Liver (tissue), 8 donors: ENCODE measurements at regions not wholly inside any gene's neighbourhood (a gene's known extent, or its start where the extent isn't known, plus 50 kb on each side); places are given as distances from the start of the nearest gene placed in this dataset.
A peak's percentile ranks its signal among the peaks of the same experiment; 100 is the strongest.

ENCODE experiments used
- DNase-seq: peaks from one replicate; pipeline ENCODE4 v3.0.0-alpha.2; 2017; ENCODE audit warnings: low spot score
- H3K27ac ChIP-seq, 2 donors: one replicate each; pipeline ENCODE4 v1.7.0; 2013; ENCODE audit warnings: inconsistent platforms in 2 of 2, low read length in 2 of 2, control low read depth in 1 of 2, low read depth in 1 of 2, mild to moderate bottlenecking in 1 of 2
- H3K27me3 ChIP-seq, 4 donors: one replicate each; pipeline versions ENCODE4 v1.6.1 to v1.7.0; 2013; ENCODE audit warnings: low read length in 3 of 4, inconsistent platforms in 1 of 4, mild to moderate bottlenecking in 1 of 4, moderate library complexity in 1 of 4; ENCODE audit not compliant: control insufficient read depth in 4 of 4, insufficient read depth in 4 of 4
- H3K36me3 ChIP-seq, 4 donors: one replicate each; pipeline versions ENCODE4 v1.6.1 to v1.7.0; 2013; ENCODE audit warnings: low read length in 3 of 4, mild to moderate bottlenecking in 3 of 4, low read depth in 1 of 4, moderate library complexity in 1 of 4; ENCODE audit not compliant: control insufficient read depth in 4 of 4, insufficient read depth in 3 of 4
- H3K4me1 ChIP-seq, 4 donors: one replicate each; pipeline versions ENCODE4 v1.6.1 to v1.7.0; 2013; ENCODE audit warnings: low read length in 3 of 4, mild to moderate bottlenecking in 3 of 4, moderate library complexity in 1 of 4; ENCODE audit not compliant: control insufficient read depth in 4 of 4, insufficient read depth in 4 of 4
- H3K4me3 ChIP-seq, 3 donors: one replicate each; pipeline versions ENCODE4 v1.6.1 to v1.7.0; 2013; ENCODE audit warnings: low read length in 3 of 3, control low read depth in 1 of 3, low read depth in 1 of 3, mild to moderate bottlenecking in 1 of 3
- H3K9ac ChIP-seq, 2 donors: one replicate each; pipeline ENCODE4 v1.7.0; 2013; ENCODE audit warnings: low read length in 2 of 2, mild to moderate bottlenecking in 2 of 2, moderate library complexity in 2 of 2, control low read depth in 1 of 2, low read depth in 1 of 2
- H3K9me3 ChIP-seq, 4 donors: one replicate each; pipeline versions ENCODE4 v1.6.1 to v1.7.0; 2013; ENCODE audit warnings: low read length in 3 of 4; ENCODE audit not compliant: control insufficient read depth in 4 of 4
- EGR1 ChIP-seq, 2 donors: IDR thresholded peaks; 2 replicates each; pipeline ENCODE4 v1.6.1; 2016 to 2018; ENCODE audit warnings: antibody characterized with exemption in 2 of 2, low read depth in 2 of 2
- FOXA1 ChIP-seq: IDR thresholded peaks from 2 replicates; pipeline ENCODE4 v1.6.1; 2016; ENCODE audit warnings: antibody characterized with exemption
- GABPA ChIP-seq, 2 donors: IDR thresholded peaks in 1 of 2; conservative IDR thresholded peaks in 1 of 2; 2 replicates each; pipeline ENCODE4 v1.6.1; 2016; ENCODE audit warnings: antibody characterized with exemption in 2 of 2, mild to moderate bottlenecking in 1 of 2, moderate library complexity in 1 of 2
- HNF4A ChIP-seq, 2 donors: conservative IDR thresholded peaks; 2 replicates each; pipeline ENCODE4 v1.6.1; 2016; ENCODE audit warnings: antibody characterized with exemption in 2 of 2, mild to moderate bottlenecking in 2 of 2
- HNF4G ChIP-seq: IDR thresholded peaks from 2 replicates; pipeline ENCODE4 v1.6.1; 2016; ENCODE audit warnings: antibody characterized with exemption
- JUND ChIP-seq, 2 donors: IDR thresholded peaks; 2 replicates each; pipeline ENCODE4 v1.6.1; 2016; ENCODE audit warnings: antibody characterized with exemption in 2 of 2
- RAD21 ChIP-seq, 2 donors: IDR thresholded peaks; 2 replicates each; pipeline ENCODE4 v1.6.1; 2016; ENCODE audit warnings: antibody characterized with exemption in 2 of 2, mild to moderate bottlenecking in 2 of 2
- SP1 ChIP-seq: IDR thresholded peaks from 2 replicates; pipeline ENCODE4 v1.6.1; 2018; ENCODE audit warnings: antibody characterized with exemption, mild to moderate bottlenecking
- TAF1 ChIP-seq: conservative IDR thresholded peaks from 2 replicates; pipeline ENCODE4 v1.6.1; 2016; ENCODE audit warnings: antibody characterized with exemption, mild to moderate bottlenecking
- WGBS: extraction: QIAGEN DNeasy Blood & Tissue Kit; methylation state at CpG from one replicate; pipeline ENCODE4 v1.1.7; 2013; 5-methylcytosine and 5-hydroxymethylcytosine counted together
- TF ChIP-seq, protein P1 (sequence below): fragments of 150-350 bp; IDR thresholded peaks from 2 replicates; pipeline ENCODE4 v1.5.1; 2017; ENCODE audit warnings: improper control_type of control experiment, low read depth, low read length; ENCODE audit not compliant: missing input control
- TF ChIP-seq, protein P2 (sequence below): IDR thresholded peaks from 2 replicates; pipeline ENCODE4 v1.6.1; 2016; ENCODE audit warnings: antibody characterized with exemption
- TF ChIP-seq, protein P3 (sequence below): IDR thresholded peaks from 2 replicates; pipeline ENCODE4 v1.6.1; 2016; ENCODE audit warnings: antibody characterized with exemption
- TF ChIP-seq, protein P4 (sequence below): IDR thresholded peaks from 2 replicates; pipeline ENCODE4 v1.6.1; 2016; ENCODE audit warnings: antibody characterized with exemption
- donor health status: healthy.
- donor health status: healthy.
- donor health status: healthy.
- donor health status: healthy.
- donor health status: healthy.

DNA sequence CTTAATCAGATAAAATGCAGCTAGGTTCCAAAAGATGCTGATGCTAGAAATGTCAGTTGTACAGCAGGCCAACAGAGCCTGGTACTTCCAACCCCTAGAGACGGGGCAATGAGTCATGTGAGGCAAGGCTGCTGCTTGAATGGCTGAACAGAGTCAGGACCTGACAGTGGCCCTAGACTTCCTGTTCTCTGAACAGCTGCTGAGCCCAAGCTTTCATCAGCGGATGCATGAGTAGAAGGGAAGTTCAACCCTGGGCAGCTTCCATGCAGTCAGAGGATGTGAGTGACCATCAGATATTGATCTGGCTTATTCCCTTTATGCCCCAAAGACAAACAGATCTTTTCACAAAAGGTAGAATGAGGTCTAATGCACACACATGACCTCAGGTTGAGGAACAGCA is 282.9 kb upstream of the COL8A1 start:
- no peaks in the 10 kb centered on the region for H3K4me1 ChIP-seq
- H3K27me3 ChIP-seq = no peaks in the 10 kb centered on the region
- no peak overlapping the region for H3K27ac ChIP-seq
- no peak for DNase-seq
- TF ChIP-seq HNF4A (conservative IDR thresholded peaks at IDR 0.05) = no peak
- TF ChIP-seq FOXA1 = no peak
- no peak for TF ChIP-seq RAD21 (IDR thresholded peaks at IDR 0.05)
- TF ChIP-seq TAF1 = no peak
- WGBS = 70% methylated on average over 2 of the region's 2 CpGs
- no peak overlapping the region for H3K9ac ChIP-seq
- no peaks in the 10 kb centered on the region for H3K9me3 ChIP-seq
- H3K4me3 ChIP-seq = no peak overlapping the region
- no peaks in the 10 kb centered on the region for H3K36me3 ChIP-seq

DNA sequence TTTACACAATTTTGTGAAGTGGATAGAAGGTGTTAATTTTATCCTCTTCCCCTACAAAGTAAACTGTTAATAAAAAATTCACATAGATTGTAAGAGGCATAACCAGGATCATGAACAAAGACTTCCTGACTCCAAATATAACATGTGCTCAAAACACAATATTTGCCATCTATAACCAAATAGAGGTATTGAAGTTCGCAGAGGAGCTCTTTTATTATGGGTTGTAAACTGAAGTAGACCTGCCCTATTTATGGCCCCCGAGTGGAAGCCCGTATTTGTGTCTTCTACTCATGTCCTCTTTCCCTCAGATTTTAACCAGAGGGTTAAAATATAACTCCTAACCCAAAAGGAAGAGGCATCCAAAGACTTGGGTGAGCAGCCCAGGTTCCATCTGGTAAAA is 285.6 kb upstream of the COL8A1 start:
- WGBS = 62% methylated on average over 3 of the region's 3 CpGs

DNA sequence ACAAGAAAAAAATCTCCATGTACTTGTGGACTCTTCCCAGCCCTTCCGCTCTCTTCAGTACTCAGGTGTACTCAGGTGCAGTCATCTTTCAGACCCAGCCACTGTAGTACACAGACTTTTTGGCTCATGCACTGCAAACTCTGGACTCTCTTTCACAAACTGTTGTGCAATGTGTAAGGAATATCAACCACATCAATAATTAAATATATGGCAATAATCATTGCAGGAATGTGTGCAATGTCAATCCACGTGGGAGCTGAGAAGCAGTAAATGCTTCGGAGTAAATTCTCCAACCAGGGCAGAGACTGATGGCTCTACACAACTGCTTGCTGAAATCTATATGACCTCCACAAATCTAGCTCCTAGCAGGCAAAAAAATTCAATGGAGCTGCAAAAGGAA is 287.3 kb upstream of the COL8A1 start:
- whole genome bisulfite sequencing = 66% methylated on average over 3 of the region's 3 CpGs
- TF ChIP-seq HNF4A (conservative IDR thresholded peaks at IDR 0.05) (peak in 1 of 2 donors; percentile 12), EGR1 (IDR thresholded peaks at IDR 0.05; ENCODE audit: low read depth in 2 of 2) (no peak)
- Histone ChIP-seq H3K9me3 (no peaks in the 10 kb centered on the region), H3K4me1 (no peaks in the 10 kb centered on the region), H3K4me3 (no peak overlapping the region), H3K36me3 (no peaks in the 10 kb centered on the region), H3K27ac (no peak overlapping the region), H3K27me3 (peaks cover 0 to 2% (median 0%) of the 10 kb centered on the region in 4 donors), H3K9ac (no peak overlapping the region)
- no peak for DNase-seq

More for the DNA sequence above, 285.6 kb upstream of the COL8A1 start:
- H3K9ac ChIP-seq = no peak overlapping the region
- H3K36me3 ChIP-seq = no peaks in the 10 kb centered on the region
- peaks cover 0 to 2% (median 0%) of the 10 kb centered on the region in 4 donors for H3K27me3 ChIP-seq
- no peaks in the 10 kb centered on the region for H3K4me1 ChIP-seq
- no peak overlapping the region for H3K4me3 ChIP-seq
- no peak for DNase-seq
- no peak for TF ChIP-seq SP1
- TF ChIP-seq HNF4A (conservative IDR thresholded peaks at IDR 0.05) = no peak
- H3K9me3 ChIP-seq = no peaks in the 10 kb centered on the region
- H3K27ac ChIP-seq = no peak overlapping the region

DNA sequence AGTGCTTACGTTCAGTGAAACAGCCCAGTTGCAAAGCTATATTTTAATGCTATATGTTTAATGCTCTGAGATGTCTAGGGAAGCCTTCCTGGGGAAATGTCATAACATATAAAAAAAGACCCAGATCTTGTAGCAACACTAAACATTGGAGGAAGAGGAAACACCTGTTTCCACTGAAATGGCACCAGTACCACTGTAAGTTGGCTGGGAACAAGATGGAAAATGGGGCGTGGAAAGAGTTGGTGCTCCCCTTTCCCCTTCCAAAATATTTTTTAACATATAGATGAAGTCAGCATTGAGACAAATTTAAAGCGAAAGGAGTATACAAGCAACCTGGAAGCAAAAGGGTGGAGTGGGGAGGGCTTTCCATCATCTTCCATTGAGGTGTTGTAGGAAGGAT is 289.9 kb upstream of the COL8A1 start:
- Histone ChIP-seq H3K9me3 (no peaks in the 10 kb centered on the region), H3K27ac (no peak overlapping the region), H3K27me3 (peaks cover 0 to 2% (median 0%) of the 10 kb centered on the region in 4 donors), H3K9ac (no peak overlapping the region), H3K4me3 (no peak overlapping the region), H3K36me3 (no peaks in the 10 kb centered on the region), H3K4me1 (no peaks in the 10 kb centered on the region)
- no peak for DNase-seq
- TF ChIP-seq JUND (IDR thresholded peaks at IDR 0.05) = no peak
- TF ChIP-seq, protein P1, sequence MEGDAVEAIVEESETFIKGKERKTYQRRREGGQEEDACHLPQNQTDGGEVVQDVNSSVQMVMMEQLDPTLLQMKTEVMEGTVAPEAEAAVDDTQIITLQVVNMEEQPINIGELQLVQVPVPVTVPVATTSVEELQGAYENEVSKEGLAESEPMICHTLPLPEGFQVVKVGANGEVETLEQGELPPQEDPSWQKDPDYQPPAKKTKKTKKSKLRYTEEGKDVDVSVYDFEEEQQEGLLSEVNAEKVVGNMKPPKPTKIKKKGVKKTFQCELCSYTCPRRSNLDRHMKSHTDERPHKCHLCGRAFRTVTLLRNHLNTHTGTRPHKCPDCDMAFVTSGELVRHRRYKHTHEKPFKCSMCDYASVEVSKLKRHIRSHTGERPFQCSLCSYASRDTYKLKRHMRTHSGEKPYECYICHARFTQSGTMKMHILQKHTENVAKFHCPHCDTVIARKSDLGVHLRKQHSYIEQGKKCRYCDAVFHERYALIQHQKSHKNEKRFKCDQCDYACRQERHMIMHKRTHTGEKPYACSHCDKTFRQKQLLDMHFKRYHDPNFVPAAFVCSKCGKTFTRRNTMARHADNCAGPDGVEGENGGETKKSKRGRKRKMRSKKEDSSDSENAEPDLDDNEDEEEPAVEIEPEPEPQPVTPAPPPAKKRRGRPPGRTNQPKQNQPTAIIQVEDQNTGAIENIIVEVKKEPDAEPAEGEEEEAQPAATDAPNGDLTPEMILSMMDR = no peak
- 65% methylated on average over 3 of the region's 3 CpGs for WGBS

DNA sequence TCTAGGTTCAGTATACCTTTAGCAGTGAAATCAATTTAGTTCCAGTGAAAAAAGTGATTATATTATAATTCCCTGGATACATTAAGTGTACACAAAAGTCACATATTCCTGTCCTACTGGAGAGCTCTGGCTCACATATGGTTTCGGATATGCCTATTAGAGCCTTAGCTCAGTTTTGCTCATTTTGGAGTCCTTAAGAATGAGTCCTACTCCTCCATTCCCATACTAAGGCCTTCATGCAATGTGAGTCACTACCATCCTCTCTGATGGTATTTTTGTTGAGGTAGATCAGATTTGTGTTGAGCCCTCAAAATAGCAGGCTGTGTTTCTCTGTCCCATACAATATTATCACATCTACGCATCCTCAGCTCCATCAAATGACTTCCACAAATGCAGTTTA is 294.2 kb upstream of the COL8A1 start:
- no peak for DNase-seq
- Histone ChIP-seq H3K9me3 (no peaks in the 10 kb centered on the region), H3K36me3 (no peaks in the 10 kb centered on the region), H3K27ac (no peak overlapping the region), H3K9ac (no peak overlapping the region), H3K27me3 (peaks cover 0 to 2% (median 0%) of the 10 kb centered on the region in 4 donors), H3K4me1 (no peaks in the 10 kb centered on the region), H3K4me3 (no peak overlapping the region)
- TF ChIP-seq, protein P2, sequence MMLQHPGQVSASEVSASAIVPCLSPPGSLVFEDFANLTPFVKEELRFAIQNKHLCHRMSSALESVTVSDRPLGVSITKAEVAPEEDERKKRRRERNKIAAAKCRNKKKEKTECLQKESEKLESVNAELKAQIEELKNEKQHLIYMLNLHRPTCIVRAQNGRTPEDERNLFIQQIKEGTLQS = no peak
- TF ChIP-seq HNF4G (no peak), HNF4A (conservative IDR thresholded peaks at IDR 0.05) (no peak), RAD21 (IDR thresholded peaks at IDR 0.05) (no peak), GABPA (IDR thresholded peaks at IDR 0.05 in 1 of 2, conservative IDR thresholded peaks at IDR 0.05 in 1 of 2) (no peak)
- TF ChIP-seq, protein P3, sequence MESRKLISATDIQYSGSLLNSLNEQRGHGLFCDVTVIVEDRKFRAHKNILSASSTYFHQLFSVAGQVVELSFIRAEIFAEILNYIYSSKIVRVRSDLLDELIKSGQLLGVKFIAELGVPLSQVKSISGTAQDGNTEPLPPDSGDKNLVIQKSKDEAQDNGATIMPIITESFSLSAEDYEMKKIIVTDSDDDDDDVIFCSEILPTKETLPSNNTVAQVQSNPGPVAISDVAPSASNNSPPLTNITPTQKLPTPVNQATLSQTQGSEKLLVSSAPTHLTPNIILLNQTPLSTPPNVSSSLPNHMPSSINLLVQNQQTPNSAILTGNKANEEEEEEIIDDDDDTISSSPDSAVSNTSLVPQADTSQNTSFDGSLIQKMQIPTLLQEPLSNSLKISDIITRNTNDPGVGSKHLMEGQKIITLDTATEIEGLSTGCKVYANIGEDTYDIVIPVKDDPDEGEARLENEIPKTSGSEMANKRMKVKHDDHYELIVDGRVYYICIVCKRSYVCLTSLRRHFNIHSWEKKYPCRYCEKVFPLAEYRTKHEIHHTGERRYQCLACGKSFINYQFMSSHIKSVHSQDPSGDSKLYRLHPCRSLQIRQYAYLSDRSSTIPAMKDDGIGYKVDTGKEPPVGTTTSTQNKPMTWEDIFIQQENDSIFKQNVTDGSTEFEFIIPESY = no peak
- TF ChIP-seq, protein P4, sequence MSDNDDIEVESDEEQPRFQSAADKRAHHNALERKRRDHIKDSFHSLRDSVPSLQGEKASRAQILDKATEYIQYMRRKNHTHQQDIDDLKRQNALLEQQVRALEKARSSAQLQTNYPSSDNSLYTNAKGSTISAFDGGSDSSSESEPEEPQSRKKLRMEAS = no peak
- 77% methylated on average over 2 of the region's 2 CpGs for WGBS
